Natural killer cell treated with Interleukin-12 subunit alpha and Interleukin-12 subunit beta and Interleukin-15 and Interleukin-18, amount 100 ng/mL, for 72 hours (primary cell): ENCODE measurements at regions not wholly inside any gene's neighbourhood (a gene's known extent, or its start where the extent isn't known, plus 50 kb on each side); places are given as distances from the start of the nearest gene placed in this dataset.

Source experiments
- ATAC-seq, 2 donors: fragments of 150-1000 bp; cut with Tn5 transposase in 1 of 2; sonication (Bioruptor Pico), chemical (Tn5 transposase) in 1 of 2; 2 replicates each; pipeline ENCODE4 v1.10.0; 2021
- DNase-seq: peaks from one replicate; pipeline ENCODE4 v3.0.0; 2022; ENCODE audit warnings: low spot score
- H3K27ac Mint-ChIP-seq, 2 donors: 1 replicate in 1 of 2; 2 replicates in 1 of 2; pipeline ENCODE4 v1.8.0; 2022; ENCODE audit warnings: mixed read lengths in 2 of 2, mild to moderate bottlenecking in 1 of 2, moderate library complexity in 1 of 2
- H3K27me3 Mint-ChIP-seq, 2 donors: 1 replicate in 1 of 2; 2 replicates in 1 of 2; pipeline ENCODE4 v1.8.0; 2022; ENCODE audit warnings: mixed read lengths in 2 of 2
- H3K36me3 Mint-ChIP-seq: one replicate; pipeline ENCODE4 v1.8.0; 2022; ENCODE audit warnings: mixed read lengths
- H3K4me1 Mint-ChIP-seq, 2 donors: 1 replicate in 1 of 2; 2 replicates in 1 of 2; pipeline ENCODE4 v1.8.0; 2022; ENCODE audit warnings: low read depth in 2 of 2, mixed read lengths in 2 of 2, mild to moderate bottlenecking in 1 of 2
- H3K4me3 Mint-ChIP-seq: one replicate; pipeline ENCODE4 v1.8.0; 2022; ENCODE audit warnings: mixed read lengths
- H3K9me3 Mint-ChIP-seq: 2 replicates; pipeline ENCODE4 v1.8.0; 2022; ENCODE audit warnings: mixed read lengths

DNA sequence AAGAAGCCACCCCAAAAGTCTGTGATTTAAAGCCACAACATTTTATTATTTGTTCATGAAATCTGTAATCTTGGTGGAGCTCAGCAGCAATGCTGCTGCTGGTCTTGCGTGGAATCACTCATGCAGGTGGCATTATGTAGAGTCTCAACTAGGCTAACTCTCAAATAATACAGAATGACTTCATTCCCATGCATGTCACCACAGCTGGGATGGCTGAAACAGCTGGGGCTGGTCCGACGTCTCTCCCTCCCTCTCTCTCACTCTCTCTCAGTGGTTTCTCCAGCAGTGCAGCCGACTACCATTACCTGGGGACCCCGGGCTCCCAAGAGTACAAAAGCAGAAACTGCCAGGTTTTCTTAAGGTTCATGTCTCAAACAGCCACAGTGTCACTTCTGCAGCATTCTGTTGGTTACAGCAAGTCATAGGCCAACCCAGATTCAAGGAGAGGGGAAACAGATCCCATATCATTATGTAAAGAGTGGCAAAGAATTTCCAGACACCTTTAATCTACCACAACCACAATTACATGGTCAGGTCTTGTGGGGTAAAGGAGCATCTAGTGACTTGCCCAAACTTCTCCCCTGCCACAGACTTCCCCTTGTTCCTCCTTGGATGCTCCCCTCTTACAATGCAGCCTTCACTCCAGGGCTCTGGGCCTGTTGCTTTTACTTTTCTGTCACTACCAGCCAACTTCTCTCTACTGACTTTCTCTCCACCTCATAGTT lies 192.0 kb upstream of the HMGA2 start:
- no peak for DNase-seq
- Mint-ChIP-seq H3K4me1 (no peaks in the 10 kb centered on the region), H3K27ac (no peak overlapping the region), H3K27me3 (peaks cover 20 to 30% of the 10 kb centered on the region in 2 donors), H3K4me3 (no peak overlapping the region), H3K9me3 (no peaks in the 10 kb centered on the region), H3K36me3 (no peaks in the 10 kb centered on the region)
- peak in 1 of 2 donors; percentile 13 for ATAC-seq

GRCh38 chr12:65634061-65634460 lies 190.2 kb upstream of the HMGA2 start:
- Mint-ChIP-seq H3K4me3 (no peak overlapping the region), H3K36me3 (no peaks in the 10 kb centered on the region), H3K27me3 (peaks cover 19 to 28% of the 10 kb centered on the region in 2 donors), H3K9me3 (no peaks in the 10 kb centered on the region), H3K27ac (no peak overlapping the region), H3K4me1 (no peaks in the 10 kb centered on the region)
- DNase-seq, result no peak
- no peak for ATAC-seq

GRCh38 chr12:65634626-65635331 lies 189.5 kb upstream of the HMGA2 start:
- peaks cover 16 to 21% of the 10 kb centered on the region in 2 donors for H3K27me3 Mint-ChIP-seq
- no peaks in the 10 kb centered on the region for H3K9me3 Mint-ChIP-seq
- no peaks in the 10 kb centered on the region for H3K4me1 Mint-ChIP-seq
- no peak overlapping the region for H3K4me3 Mint-ChIP-seq
- ATAC-seq (no peak), DNase-seq (no peak)
- no peak overlapping the region for H3K27ac Mint-ChIP-seq
- no peaks in the 10 kb centered on the region for H3K36me3 Mint-ChIP-seq

- no peak overlapping the region for H3K4me3 Mint-ChIP-seq
- H3K27ac Mint-ChIP-seq, result no peak overlapping the region
- H3K36me3 Mint-ChIP-seq, result no peaks in the 10 kb centered on the region
- peaks cover under 1% of the 10 kb centered on the region for H3K9me3 Mint-ChIP-seq
- H3K4me1 Mint-ChIP-seq, result no peaks in the 10 kb centered on the region
- no peak for DNase-seq
- H3K27me3 Mint-ChIP-seq, result peaks cover 19 to 24% of the 10 kb centered on the region in 2 donors
- no peak for ATAC-seq
Measured at GRCh38 chr12:65636436-65636835, 187.8 kb upstream of the HMGA2 start.

GRCh38 chr12:65637150-65637549 lies 187.1 kb upstream of the HMGA2 start:
- DNase-seq (no peak), ATAC-seq (no peak)
- Mint-ChIP-seq H3K9me3 (peaks cover 4% of the 10 kb centered on the region), H3K27me3 (peaks cover 23 to 32% of the 10 kb centered on the region in 2 donors), H3K4me3 (no peak overlapping the region), H3K4me1 (no peaks in the 10 kb centered on the region), H3K36me3 (no peaks in the 10 kb centered on the region), H3K27ac (no peak overlapping the region)

GRCh38 chr12:65637774-65638173 lies 186.5 kb upstream of the HMGA2 start:
- no peaks in the 10 kb centered on the region for H3K36me3 Mint-ChIP-seq
- no peak overlapping the region for H3K4me3 Mint-ChIP-seq
- peaks cover 21 to 34% of the 10 kb centered on the region in 2 donors for H3K27me3 Mint-ChIP-seq
- no peak overlapping the region for H3K27ac Mint-ChIP-seq
- peaks cover 4% of the 10 kb centered on the region for H3K9me3 Mint-ChIP-seq
- no peaks in the 10 kb centered on the region for H3K4me1 Mint-ChIP-seq
- DNase-seq, result no peak
- ATAC-seq, result no peak

DNA sequence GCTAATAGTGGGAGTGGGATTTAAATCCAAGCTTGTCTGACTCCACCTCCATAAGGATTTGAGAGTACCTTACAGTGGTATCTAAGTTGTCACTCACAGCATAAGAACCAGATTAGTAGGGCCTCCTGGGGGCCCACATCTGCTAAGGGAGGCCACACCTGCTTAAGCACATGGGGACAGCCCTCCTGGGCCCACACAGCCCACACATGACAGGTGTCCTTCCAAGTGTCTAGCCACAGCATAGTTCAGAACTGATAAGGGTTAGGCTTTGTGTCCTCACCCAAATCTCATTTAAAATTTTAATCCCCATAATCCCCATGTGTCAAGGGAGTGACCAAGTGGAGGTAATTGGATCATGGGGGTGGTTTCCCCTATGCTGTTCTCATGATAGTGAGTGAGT lies 186.0 kb upstream of the HMGA2 start:
- DNase-seq (no peak), ATAC-seq (no peak)
- H3K9me3 Mint-ChIP-seq, result peaks cover 4% of the 10 kb centered on the region
- no peak overlapping the region for H3K4me3 Mint-ChIP-seq
- H3K27ac Mint-ChIP-seq, result no peak overlapping the region
- H3K36me3 Mint-ChIP-seq, result no peaks in the 10 kb centered on the region
- no peaks in the 10 kb centered on the region for H3K4me1 Mint-ChIP-seq
- peaks cover 24 to 34% of the 10 kb centered on the region in 2 donors for H3K27me3 Mint-ChIP-seq

- no peak for DNase-seq
- no peak overlapping the region for H3K27ac Mint-ChIP-seq
- peaks cover 4% of the 10 kb centered on the region for H3K9me3 Mint-ChIP-seq
- no peaks in the 10 kb centered on the region for H3K36me3 Mint-ChIP-seq
- no peak for ATAC-seq
- no peak overlapping the region for H3K4me3 Mint-ChIP-seq
- H3K4me1 Mint-ChIP-seq, result no peaks in the 10 kb centered on the region
- peaks cover 26% of the 10 kb centered on the region in 2 donors for H3K27me3 Mint-ChIP-seq
Measured at GRCh38 chr12:65640489-65640901, 183.8 kb upstream of the HMGA2 start.

- peaks cover 25 to 27% of the 10 kb centered on the region in 2 donors for H3K27me3 Mint-ChIP-seq
- no peaks in the 10 kb centered on the region for H3K36me3 Mint-ChIP-seq
- H3K4me3 Mint-ChIP-seq, result no peak overlapping the region
- DNase-seq, result no peak
- ATAC-seq, result no peak
- peaks cover 4% of the 10 kb centered on the region for H3K9me3 Mint-ChIP-seq
- no peak overlapping the region for H3K27ac Mint-ChIP-seq
- no peaks in the 10 kb centered on the region for H3K4me1 Mint-ChIP-seq
Measured at GRCh38 chr12:65642061-65642661, 182.1 kb upstream of the HMGA2 start.

GRCh38 chr12:65643171-65643570 lies 181.1 kb upstream of the HMGA2 start:
- Mint-ChIP-seq H3K9me3 (peaks cover 4% of the 10 kb centered on the region), H3K27ac (no peak overlapping the region), H3K27me3 (peaks cover 25 to 27% of the 10 kb centered on the region in 2 donors), H3K4me1 (no peaks in the 10 kb centered on the region), H3K4me3 (no peak overlapping the region), H3K36me3 (no peaks in the 10 kb centered on the region)
- no peak for ATAC-seq
- DNase-seq, result no peak

- H3K27me3 Mint-ChIP-seq, result peaks cover 25 to 27% of the 10 kb centered on the region in 2 donors
- H3K36me3 Mint-ChIP-seq, result no peaks in the 10 kb centered on the region
- no peaks in the 10 kb centered on the region for H3K4me1 Mint-ChIP-seq
- ATAC-seq (no peak), DNase-seq (no peak)
- no peak overlapping the region for H3K4me3 Mint-ChIP-seq
- peaks cover 4% of the 10 kb centered on the region for H3K9me3 Mint-ChIP-seq
- H3K27ac Mint-ChIP-seq, result no peak overlapping the region
Measured at GRCh38 chr12:65643595-65644386, 180.5 kb upstream of the HMGA2 start.

- H3K4me1 Mint-ChIP-seq, result peaks cover 2 to 4% of the 10 kb centered on the region in 2 donors
- no peak for DNase-seq
- H3K27me3 Mint-ChIP-seq, result peaks cover 24 to 28% of the 10 kb centered on the region in 2 donors
- H3K9me3 Mint-ChIP-seq, result peaks cover 7% of the 10 kb centered on the region
- no peak for ATAC-seq
- peaks cover 3% of the 10 kb centered on the region for H3K36me3 Mint-ChIP-seq
- no peak overlapping the region for H3K27ac Mint-ChIP-seq
- H3K4me3 Mint-ChIP-seq, result no peak overlapping the region
Measured at GRCh38 chr12:65646127-65646643, 178.1 kb upstream of the HMGA2 start.

- ATAC-seq (no peak), DNase-seq (no peak)
- no peak overlapping the region for H3K4me3 Mint-ChIP-seq
- peaks cover 4 to 6% of the 10 kb centered on the region in 2 donors for H3K4me1 Mint-ChIP-seq
- H3K36me3 Mint-ChIP-seq, result peaks cover 5% of the 10 kb centered on the region
- H3K27ac Mint-ChIP-seq, result no peak overlapping the region
- H3K9me3 Mint-ChIP-seq, result peaks cover 3% of the 10 kb centered on the region
- H3K27me3 Mint-ChIP-seq, result peaks cover 18 to 19% of the 10 kb centered on the region in 2 donors
Measured at GRCh38 chr12:65647074-65647473, 177.2 kb upstream of the HMGA2 start.
